ENCODE measurements at regions not wholly inside any gene's neighbourhood (a gene's known extent, or its start where the extent isn't known, plus 50 kb on each side); places are given as distances from the start of the nearest gene placed in this dataset.

GRCh38 chr20:43376831-43377230, 80.9 kb upstream of the SRSF6 start (continued):
- TF ChIP-seq ZBTB26 (CRISPR knock-in tag; IDR thresholded peaks at IDR 0.05) = no peak
- TF ChIP-seq E4F1 (CRISPR knock-in tag; IDR thresholded peaks at IDR 0.05; ENCODE audit: borderline replicate concordance) = no peak
- TF ChIP-seq ZNF212 (CRISPR knock-in tag; IDR thresholded peaks at IDR 0.05) = no peak

GRCh38 chr20:43375591-43375990, 82.1 kb upstream of the SRSF6 start:
- Histone ChIP-seq H4K20me1 (replicated peaks; ENCODE audit: control insufficient read depth, insufficient read depth, low read length) (no peaks in the 10 kb centered on the region), H3K4me1 (replicated peaks in 1 of 2; ENCODE audit: control insufficient read depth in 2 of 2, insufficient read depth in 2 of 2, low read length in 2 of 2) (no peaks in the 10 kb centered on the region), H3K27ac (ENCODE audit: extremely low read depth, low read depth, low read length) (no peak overlapping the region), H3K9me1 (ENCODE audit: control insufficient read depth, insufficient read depth, low read length) (no peaks in the 10 kb centered on the region), H3K9ac (ENCODE audit: insufficient read depth in 1 of 2, low read depth in 2 of 2, low read length in 2 of 2) (no peak overlapping the region), H2AFZ (ENCODE audit: low read depth, low read length) (no peak overlapping the region), H3K9me3 (replicated peaks; ENCODE audit: control insufficient read depth, insufficient read depth, low read depth, low read length) (no peaks in the 10 kb centered on the region), H3K79me2 (ENCODE audit: control insufficient read depth, insufficient read depth, low read length) (no peaks in the 10 kb centered on the region), H3K36me3 (ENCODE audit: control insufficient read depth, insufficient read depth, low read length) (no peaks in the 10 kb centered on the region), H3K4me3 (no peak overlapping the region), H3K27me3 (ENCODE audit: control insufficient read depth in 2 of 2, insufficient read depth in 2 of 2, low read length in 2 of 2) (0 out of 5 replicates have a peak, but pooled peaks cover 0 to 2% of the 10 kb centered on the region in 2 experiments), H3K4me2 (ENCODE audit: insufficient read depth, low read length) (no peak overlapping the region)
- WGBS (ENCODE audit: insufficient coverage, low coverage, missing lambda C conversion rate) = 0% methylated on average over 1 of the region's 1 CpG
- POLR2A ChIA-PET = no interaction called here
- DNase-seq (ENCODE audit: extremely low read depth in 1 of 4, low spot score in 3 of 4) (no peak), ATAC-seq (no peak), FAIRE-seq (no peak)
- no TSS peak for BruUV-seq (replicated peaks)
- in situ Hi-C loops (cut with MboI) (no loop called here), intact Hi-C loops (cut with micrococcal nuclease) (no loop called here)
- CTCF ChIA-PET (ENCODE audit: low intra/inter-chr PET ratio) = no interaction called here
- TF ChIP-seq ZBTB11 (CRISPR knock-in tag; IDR thresholded peaks at IDR 0.05) = no peak
